H9 (cell line): ENCODE measurements at regions not wholly inside any gene's neighbourhood (a gene's known extent, or its start where the extent isn't known, plus 50 kb on each side); places are given as distances from the start of the nearest gene placed in this dataset.

ENCODE experiments used
- DNase-seq: peaks from one replicate; pipeline ENCODE4 v3.0.0-alpha.2; 2017
- H2AFZ ChIP-seq: one replicate; pipeline ENCODE4 v1.6.1; 2013; ENCODE audit warnings: mild to moderate bottlenecking, low read length, control low read depth, moderate library complexity
- H2AK5ac ChIP-seq: 2 replicates; pipeline ENCODE4 v1.6.1; 2013; ENCODE audit warnings: low read length, control low read depth, mixed read lengths; ENCODE audit not compliant: insufficient read length
- H2BK120ac ChIP-seq: one replicate; pipeline ENCODE4 v1.6.1; 2013; ENCODE audit warnings: low read depth, mild to moderate bottlenecking, low read length, control low read depth, inconsistent platforms; ENCODE audit not compliant: poor library complexity, severe bottlenecking
- H2BK12ac ChIP-seq: 2 replicates; pipeline ENCODE4 v1.6.1; 2013; ENCODE audit warnings: low read length, control low read depth, mixed read lengths, low read depth; ENCODE audit not compliant: insufficient read length
- H2BK15ac ChIP-seq: 2 replicates; pipeline ENCODE4 v1.6.1; 2013; ENCODE audit warnings: low read depth, low read length, control low read depth
- H2BK20ac ChIP-seq: one replicate; pipeline ENCODE4 v1.6.1; 2013; ENCODE audit warnings: low read depth, mild to moderate bottlenecking, low read length, control low read depth, inconsistent platforms; ENCODE audit not compliant: poor library complexity, severe bottlenecking
- H2BK5ac ChIP-seq: 2 replicates; pipeline ENCODE4 v1.6.1; 2013; ENCODE audit warnings: low read length, control low read depth, mixed read lengths; ENCODE audit not compliant: insufficient read length
- H3K14ac ChIP-seq: 2 replicates; pipeline ENCODE4 v1.6.1; 2013; ENCODE audit warnings: low read length, control low read depth; ENCODE audit not compliant: insufficient read depth
- H3K18ac ChIP-seq: 2 replicates; pipeline ENCODE4 v1.6.1; 2013; ENCODE audit warnings: low read depth, mild to moderate bottlenecking, mixed read lengths, low read length, control low read depth; ENCODE audit not compliant: insufficient read length
- H3K23ac ChIP-seq: 2 replicates; pipeline ENCODE4 v1.6.1; 2013; ENCODE audit warnings: low read length, control low read depth, mixed read lengths, low read depth; ENCODE audit not compliant: insufficient read length
- H3K23me2 ChIP-seq: 2 replicates; pipeline ENCODE4 v1.6.1; 2013; ENCODE audit warnings: low read depth, mild to moderate bottlenecking, mixed read lengths, low read length, control low read depth; ENCODE audit not compliant: insufficient read length, poor library complexity, severe bottlenecking
- H3K27ac ChIP-seq: 2 replicates; pipeline ENCODE4 v1.5.1; 2013; ENCODE audit warnings: low read length, control low read depth, mixed read lengths, low read depth; ENCODE audit not compliant: insufficient read length
- H3K27me3 ChIP-seq: 2 replicates; pipeline ENCODE4 v1.6.1; 2013; ENCODE audit warnings: low read length, control low read depth, inconsistent platforms; ENCODE audit not compliant: insufficient read depth
- H3K4ac ChIP-seq: 2 replicates; pipeline ENCODE4 v1.6.1; 2013; ENCODE audit warnings: low read depth, mild to moderate bottlenecking, control low read depth, inconsistent platforms, low read length, moderate library complexity
- H3K4me1 ChIP-seq: 2 replicates; pipeline ENCODE4 v1.6.1; 2013; ENCODE audit warnings: low read length, control low read depth, inconsistent platforms; ENCODE audit not compliant: insufficient read depth
- H3K4me2 ChIP-seq: 2 replicates; pipeline ENCODE4 v1.6.1; 2013; ENCODE audit warnings: low read length, control low read depth, mixed read lengths; ENCODE audit not compliant: insufficient read length, insufficient read depth
- H3K56ac ChIP-seq: 2 replicates; pipeline ENCODE4 v1.6.1; 2013; ENCODE audit warnings: low read depth, mild to moderate bottlenecking, mixed read lengths, low read length, control low read depth; ENCODE audit not compliant: insufficient read length
- H3K79me1 ChIP-seq: 2 replicates; pipeline ENCODE4 v1.6.1; 2013; ENCODE audit warnings: low read depth, mild to moderate bottlenecking, moderate library complexity, low read length, control low read depth, inconsistent platforms; ENCODE audit not compliant: insufficient read depth, poor library complexity, severe bottlenecking
- H3K79me2 ChIP-seq: 2 replicates; pipeline ENCODE4 v1.6.1; 2013; ENCODE audit warnings: low read length, control low read depth, inconsistent platforms; ENCODE audit not compliant: insufficient read depth
- H3K9ac ChIP-seq: 2 replicates; pipeline ENCODE4 v1.6.1; 2013; ENCODE audit warnings: low read length, control low read depth, mixed read lengths; ENCODE audit not compliant: insufficient read length; ENCODE audit errors: extremely low read depth
- H3K9me3 ChIP-seq: one replicate; pipeline ENCODE4 v1.6.1; 2013; ENCODE audit warnings: low read depth, low read length, inconsistent platforms; ENCODE audit not compliant: control insufficient read depth
- H3T11ph ChIP-seq: one replicate; pipeline ENCODE4 v1.6.1; 2013; ENCODE audit warnings: mild to moderate bottlenecking, low read length, control low read depth, inconsistent platforms
- H4K20me1 ChIP-seq: one replicate; pipeline ENCODE4 v1.6.1; 2013; ENCODE audit not compliant: control insufficient read depth, insufficient read length, insufficient read depth
- H4K5ac ChIP-seq: 2 replicates; pipeline ENCODE4 v1.6.1; 2013; ENCODE audit warnings: low read depth, mild to moderate bottlenecking, mixed read lengths, low read length, control low read depth; ENCODE audit not compliant: insufficient read length
- H4K8ac ChIP-seq: replicated peaks from 2 replicates; pipeline ENCODE4 v1.6.1; 2013; ENCODE audit warnings: low read length, control low read depth, mixed read lengths, low read depth; ENCODE audit not compliant: insufficient read length
- H4K91ac ChIP-seq: 2 replicates; pipeline ENCODE4 v1.6.1; 2013; ENCODE audit warnings: low read depth, mild to moderate bottlenecking, moderate library complexity, mixed read lengths, low read length, control low read depth; ENCODE audit not compliant: insufficient read length
- H3K27ac Mint-ChIP-seq, 3 experiments: 2 replicates in 2 of 3; 3 replicates in 1 of 3; pipeline ENCODE4 v1.8.0; 2020 to 2021; ENCODE audit warnings: mixed read lengths in 3 of 3, mild to moderate bottlenecking in 1 of 3, moderate library complexity in 1 of 3
- H3K27me3 Mint-ChIP-seq: 2 replicates; pipeline ENCODE4 v1.8.0; 2021; ENCODE audit warnings: low read depth, mild to moderate bottlenecking, moderate library complexity, mixed read lengths
- H3K36me3 Mint-ChIP-seq, 3 experiments: 2 replicates in 2 of 3; 3 replicates in 1 of 3; pipeline ENCODE4 v1.8.0; 2020 to 2021; ENCODE audit warnings: low read depth in 3 of 3, mixed read lengths in 3 of 3; ENCODE audit not compliant: insufficient read depth in 1 of 3
- H3K4me1 Mint-ChIP-seq, 2 experiments: 2 replicates each; pipeline ENCODE4 v1.8.0; 2020; ENCODE audit warnings: mixed read lengths in 2 of 2
- H3K4me3 Mint-ChIP-seq, 2 experiments: 2 replicates in 1 of 2; 3 replicates in 1 of 2; pipeline ENCODE4 v1.8.0; 2020 to 2021; ENCODE audit warnings: mild to moderate bottlenecking in 2 of 2, mixed read lengths in 2 of 2, moderate library complexity in 1 of 2
- H3K9me3 Mint-ChIP-seq, 2 experiments: 2 replicates in 1 of 2; 3 replicates in 1 of 2; pipeline ENCODE4 v1.8.0; 2020; ENCODE audit warnings: mild to moderate bottlenecking in 2 of 2, mixed read lengths in 2 of 2, moderate library complexity in 1 of 2
- CTCF ChIP-seq: fragments of 200-600 bp; sonication (generic); conservative IDR thresholded peaks from 3 replicates; pipeline ENCODE4 v1.8.0; 2021; ENCODE audit warnings: antibody characterized with exemption, mild to moderate bottlenecking
- WGBS: extraction: QIAGEN DNeasy Blood & Tissue Kit; methylation state at CpG from one replicate; pipeline ENCODE4 v1.1.7; 2013; ENCODE audit warnings: missing lambda C conversion rate, low lambda C conversion rate, mixed read lengths; ENCODE audit not compliant: insufficient read length; ENCODE audit errors: extremely low coverage; 5-methylcytosine and 5-hydroxymethylcytosine counted together

- H3K27me3 ChIP-seq: no peaks in the 10 kb centered on the region
- H4K20me1 ChIP-seq: no peaks in the 10 kb centered on the region
- no peak overlapping the region for H3K9ac ChIP-seq
- no peak overlapping the region for H4K91ac ChIP-seq
- no peak overlapping the region for H3T11ph ChIP-seq
- H3K4me1 ChIP-seq: no peaks in the 10 kb centered on the region; the same call in none of the 2 replicates
- DNase-seq: no peak
- no CpG with 5 or more reads among the region's 4 CpGs for WGBS
- peaks cover 11 to 20% (median 14%) of the 10 kb centered on the region in 3 experiments for H3K36me3 Mint-ChIP-seq
- H3K14ac ChIP-seq: no peak overlapping the region
- no peaks in the 10 kb centered on the region for H3K27me3 Mint-ChIP-seq
- no peak overlapping the region for H2AK5ac ChIP-seq
- H4K5ac ChIP-seq: no peak overlapping the region
- no peak overlapping the region for H3K56ac ChIP-seq
- peaks cover 17 to 26% of the 10 kb centered on the region in 2 experiments for H3K9me3 Mint-ChIP-seq
- no peak overlapping the region for H3K4ac ChIP-seq
- no peak overlapping the region for H3K4me2 ChIP-seq
- no peak overlapping the region for H2BK20ac ChIP-seq
- H2BK5ac ChIP-seq: no peak overlapping the region
- no peak overlapping the region for H3K4me3 Mint-ChIP-seq
- peaks cover 13 to 17% of the 10 kb centered on the region in 2 experiments for H3K4me1 Mint-ChIP-seq
- no peak for TF ChIP-seq CTCF
- H2BK120ac ChIP-seq: no peak overlapping the region
- H3K18ac ChIP-seq: no peak overlapping the region
- no peaks in the 10 kb centered on the region for H3K79me2 ChIP-seq
- H3K27ac ChIP-seq: no peak overlapping the region
- H3K23me2 ChIP-seq: no peaks in the 10 kb centered on the region
- H3K79me1 ChIP-seq: no peaks in the 10 kb centered on the region
- H4K8ac ChIP-seq: no peak overlapping the region
- no peak overlapping the region for H3K27ac Mint-ChIP-seq
- no peak overlapping the region for H3K23ac ChIP-seq
- H2BK15ac ChIP-seq: no peak overlapping the region
- no peaks in the 10 kb centered on the region for H3K9me3 ChIP-seq
- H2BK12ac ChIP-seq: no peak overlapping the region
- no peak overlapping the region for H2AFZ ChIP-seq
These were observed 712.2 kb upstream of the GHITM start for GRCh38 chr10:83427101-83427500.
